ENCODE measurements at regions not wholly inside any gene's neighbourhood (a gene's known extent, or its start where the extent isn't known, plus 50 kb on each side); places are given as distances from the start of the nearest gene placed in this dataset.

- Mint-ChIP-seq H3K4me1 (peaks cover 78% of the 10 kb centered on the region), H3K9me3 (no peaks in the 10 kb centered on the region), H3K27me3 (ENCODE audit: low read depth) (peaks cover 46% of the 10 kb centered on the region), H3K27ac (no peak overlapping the region), H3K36me3 (no peaks in the 10 kb centered on the region), H3K4me3 (peak overlapping the region; percentile 68)
- DNase-seq (ENCODE audit: low spot score), result peak; percentile 52
- peak; percentile 30 for ATAC-seq
- POLR2A ChIA-PET, result no interaction called here
- TF ChIP-seq ZNF263 (CRISPR knock-in tag; IDR thresholded peaks at IDR 0.05; ENCODE audit: low read depth), result 0 out of 2 replicates have a peak, but pooled peaks have one; percentile 8
- no peak for TF ChIP-seq TCF7 (CRISPR knock-in tag; IDR thresholded peaks at IDR 0.05; ENCODE audit: low read depth)
- TF ChIP-seq FOXP4 (CRISPR knock-in tag; IDR thresholded peaks at IDR 0.05), result 0 out of 2 replicates have a peak, but pooled peaks have one; percentile 11
- peak; percentile 65 for TF ChIP-seq ZNF423 (CRISPR knock-in tag; IDR thresholded peaks at IDR 0.05)
- TF ChIP-seq ZBTB21 (CRISPR knock-in tag; IDR thresholded peaks at IDR 0.05; ENCODE audit: borderline replicate concordance), result no peak
- TF ChIP-seq SOX15 (CRISPR knock-in tag; IDR thresholded peaks at IDR 0.05), result no peak
- CTCF ChIA-PET, result interaction anchor here (1.0 kb wide), 1 partner anchor 40 kb away, joined by 4 read pairs; no protein-coding TSS in a partner anchor
Measured at GRCh38 chr13:99895444-99896368, 75.9 kb downstream of the ZIC5 start.

- peak; percentile 13; the same call in 1 of the 2 replicates for ATAC-seq
- ChIA-PET CTCF (no interaction called here), POLR2A (no interaction called here)
- Mint-ChIP-seq H3K27ac (peak overlapping the region; percentile 30; the same call in 1 of the 2 replicates), H3K36me3 (no peaks in the 10 kb centered on the region), H3K9me3 (no peaks in the 10 kb centered on the region), H3K4me1 (peaks cover 71% of the 10 kb centered on the region), H3K4me3 (peak overlapping the region; percentile 68), H3K27me3 (ENCODE audit: low read depth) (peaks cover 46% of the 10 kb centered on the region)
- TF ChIP-seq JUN (CRISPR knock-in tag; IDR thresholded peaks at IDR 0.05) (no peak), ZNF263 (CRISPR knock-in tag; IDR thresholded peaks at IDR 0.05; ENCODE audit: low read depth) (peak; percentile 68; the same call in 1 of the 2 replicates), ARID4B (CRISPR knock-in tag; IDR thresholded peaks at IDR 0.05; ENCODE audit: borderline replicate concordance) (no peak)
- peak; percentile 41 for DNase-seq (ENCODE audit: low spot score)
Measured at GRCh38 chr13:99894840-99895443, 76.6 kb downstream of the ZIC5 start.

- DNase-seq (ENCODE audit: low spot score), result no peak
- POLR2A ChIA-PET, result no interaction called here
- Mint-ChIP-seq H3K27me3 (ENCODE audit: low read depth) (peaks cover 46% of the 10 kb centered on the region), H3K27ac (no peak overlapping the region), H3K4me3 (peak overlapping the region; percentile 68), H3K36me3 (no peaks in the 10 kb centered on the region), H3K9me3 (no peaks in the 10 kb centered on the region), H3K4me1 (peaks cover 71% of the 10 kb centered on the region)
- CTCF ChIA-PET, result no interaction called here
- no peak for ATAC-seq
- TF ChIP-seq MLX (CRISPR knock-in tag; IDR thresholded peaks at IDR 0.05) (no peak), FOXK1 (CRISPR knock-in tag; IDR thresholded peaks at IDR 0.05) (no peak), ARID4B (CRISPR knock-in tag; IDR thresholded peaks at IDR 0.05; ENCODE audit: borderline replicate concordance) (no peak), CDX4 (CRISPR knock-in tag; IDR thresholded peaks at IDR 0.05; ENCODE audit: borderline replicate concordance) (no peak), ZNF263 (CRISPR knock-in tag; IDR thresholded peaks at IDR 0.05; ENCODE audit: low read depth) (no peak), IRF1 (CRISPR knock-in tag; IDR thresholded peaks at IDR 0.05) (no peak)
Measured at GRCh38 chr13:99894105-99894839, 77.3 kb downstream of the ZIC5 start.
